Lower lobe of right lung (tissue), 2 donors: ENCODE measurements at regions not wholly inside any gene's neighbourhood (a gene's known extent, or its start where the extent isn't known, plus 50 kb on each side); places are given as distances from the start of the nearest gene placed in this dataset.

Experiments used
- ATAC-seq, 2 donors: fragments of 200-7000 bp; cut with Tn5 transposase; one replicate each; pipeline ENCODE4 v1.9.1; 2020 to 2022; ENCODE audit warnings: mild to moderate bottlenecking in 2 of 2, moderate library complexity in 2 of 2
- DNase-seq: peaks from one replicate; pipeline ENCODE4 v3.0.0-alpha.2; 2020
- H3K27ac ChIP-seq: fragments of 200-600 bp; one replicate; pipeline ENCODE4 v1.8.0; 2022
- H3K27me3 ChIP-seq: fragments of 200-600 bp; one replicate; pipeline ENCODE4 v1.8.0; 2022; ENCODE audit warnings: low read depth
- H3K36me3 ChIP-seq: fragments of 200-600 bp; one replicate; pipeline ENCODE4 v1.8.0; 2022; ENCODE audit warnings: mild to moderate bottlenecking
- H3K4me1 ChIP-seq: fragments of 200-600 bp; one replicate; pipeline ENCODE4 v1.8.0; 2022
- H3K4me3 ChIP-seq: fragments of 200-600 bp; one replicate; pipeline ENCODE4 v1.8.0; 2022; ENCODE audit warnings: mild to moderate bottlenecking
- H3K9me3 ChIP-seq: fragments of 200-600 bp; one replicate; pipeline ENCODE4 v1.8.0; 2022
- intact Hi-C: fragments of 100-400 bp; cut with DNase I; formaldehyde crosslinking; loops from one replicate; pipeline ENCODE4 v1.11.0; 2022
- TF ChIP-seq, protein P1 (sequence below): fragments of 200-600 bp; IDR thresholded peaks from one replicate; pipeline ENCODE4 v1.8.0; 2022; ENCODE audit warnings: antibody characterized with exemption, mild to moderate bottlenecking
- donor health status: DM: no; HTN: yes; CAD: no; lungs with severe emphysema.

DNA sequence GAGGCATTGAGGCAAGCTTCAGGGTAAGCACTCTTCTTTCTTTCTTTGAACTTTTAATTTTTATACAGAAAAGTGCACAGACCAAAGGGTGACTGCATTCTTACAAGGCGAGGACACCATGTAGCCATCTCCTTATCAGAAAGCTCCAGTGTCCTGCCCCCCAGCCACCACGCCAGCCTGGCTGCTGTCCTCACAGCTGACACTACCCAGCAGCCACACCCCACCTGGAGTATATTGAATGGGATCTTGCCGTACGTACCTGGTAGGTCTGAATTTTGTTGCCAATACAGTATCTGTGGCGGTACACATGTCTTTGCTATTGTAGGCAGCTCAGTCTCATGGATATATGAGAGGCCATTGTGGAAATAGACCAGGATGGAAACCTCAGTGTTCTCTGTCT is 284.0 kb upstream of the IRX2 start:
- TF ChIP-seq, protein P1, sequence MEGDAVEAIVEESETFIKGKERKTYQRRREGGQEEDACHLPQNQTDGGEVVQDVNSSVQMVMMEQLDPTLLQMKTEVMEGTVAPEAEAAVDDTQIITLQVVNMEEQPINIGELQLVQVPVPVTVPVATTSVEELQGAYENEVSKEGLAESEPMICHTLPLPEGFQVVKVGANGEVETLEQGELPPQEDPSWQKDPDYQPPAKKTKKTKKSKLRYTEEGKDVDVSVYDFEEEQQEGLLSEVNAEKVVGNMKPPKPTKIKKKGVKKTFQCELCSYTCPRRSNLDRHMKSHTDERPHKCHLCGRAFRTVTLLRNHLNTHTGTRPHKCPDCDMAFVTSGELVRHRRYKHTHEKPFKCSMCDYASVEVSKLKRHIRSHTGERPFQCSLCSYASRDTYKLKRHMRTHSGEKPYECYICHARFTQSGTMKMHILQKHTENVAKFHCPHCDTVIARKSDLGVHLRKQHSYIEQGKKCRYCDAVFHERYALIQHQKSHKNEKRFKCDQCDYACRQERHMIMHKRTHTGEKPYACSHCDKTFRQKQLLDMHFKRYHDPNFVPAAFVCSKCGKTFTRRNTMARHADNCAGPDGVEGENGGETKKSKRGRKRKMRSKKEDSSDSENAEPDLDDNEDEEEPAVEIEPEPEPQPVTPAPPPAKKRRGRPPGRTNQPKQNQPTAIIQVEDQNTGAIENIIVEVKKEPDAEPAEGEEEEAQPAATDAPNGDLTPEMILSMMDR, result no peak
- H3K4me3 ChIP-seq, result no peak overlapping the region
- no peak for ATAC-seq
- H3K4me1 ChIP-seq, result no peaks in the 10 kb centered on the region
- no peak overlapping the region for H3K27ac ChIP-seq
- DNase-seq, result no peak
- no peaks in the 10 kb centered on the region for H3K9me3 ChIP-seq
- no peaks in the 10 kb centered on the region for H3K27me3 ChIP-seq
- H3K36me3 ChIP-seq, result no peaks in the 10 kb centered on the region
- intact Hi-C loops, result no loop called here

- DNase-seq (no peak), ATAC-seq (no peak)
- no peak overlapping the region for H3K27ac ChIP-seq
- H3K36me3 ChIP-seq, result no peaks in the 10 kb centered on the region
- H3K4me1 ChIP-seq, result no peaks in the 10 kb centered on the region
- no peaks in the 10 kb centered on the region for H3K27me3 ChIP-seq
- no peak overlapping the region for H3K4me3 ChIP-seq
- TF ChIP-seq, protein P1, result no peak
- intact Hi-C loops, result no loop called here
- no peaks in the 10 kb centered on the region for H3K9me3 ChIP-seq
Observed at GRCh38 chr5:3034881-3035280, 283.4 kb upstream of the IRX2 start.

DNA sequence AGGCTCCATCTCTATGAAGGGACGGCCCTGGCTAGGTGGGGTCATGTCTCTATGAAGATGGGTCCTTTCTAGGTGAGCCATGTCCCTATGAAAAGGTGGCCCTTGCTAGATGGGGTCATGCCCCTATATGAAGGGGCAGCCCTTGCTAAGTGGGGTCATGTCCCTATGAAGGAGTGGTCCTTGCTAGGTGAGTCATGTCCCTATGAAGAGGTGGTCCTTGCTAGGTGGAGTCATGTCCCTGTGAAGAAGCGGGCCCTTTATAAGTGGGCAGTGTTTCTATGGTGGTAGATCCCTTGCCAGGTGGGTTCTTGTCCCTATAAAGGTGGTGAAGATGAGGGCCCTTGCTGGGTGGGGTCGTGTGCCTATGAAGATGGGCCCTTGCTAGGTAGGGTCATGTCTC is 283.0 kb upstream of the IRX2 start:
- ATAC-seq (no peak), DNase-seq (no peak)
- Histone ChIP-seq H3K36me3 (no peaks in the 10 kb centered on the region), H3K4me3 (no peak overlapping the region), H3K4me1 (no peaks in the 10 kb centered on the region), H3K27ac (no peak overlapping the region), H3K9me3 (no peaks in the 10 kb centered on the region), H3K27me3 (no peaks in the 10 kb centered on the region)
- intact Hi-C loops, result no loop called here
- TF ChIP-seq, protein P1, result no peak

DNA sequence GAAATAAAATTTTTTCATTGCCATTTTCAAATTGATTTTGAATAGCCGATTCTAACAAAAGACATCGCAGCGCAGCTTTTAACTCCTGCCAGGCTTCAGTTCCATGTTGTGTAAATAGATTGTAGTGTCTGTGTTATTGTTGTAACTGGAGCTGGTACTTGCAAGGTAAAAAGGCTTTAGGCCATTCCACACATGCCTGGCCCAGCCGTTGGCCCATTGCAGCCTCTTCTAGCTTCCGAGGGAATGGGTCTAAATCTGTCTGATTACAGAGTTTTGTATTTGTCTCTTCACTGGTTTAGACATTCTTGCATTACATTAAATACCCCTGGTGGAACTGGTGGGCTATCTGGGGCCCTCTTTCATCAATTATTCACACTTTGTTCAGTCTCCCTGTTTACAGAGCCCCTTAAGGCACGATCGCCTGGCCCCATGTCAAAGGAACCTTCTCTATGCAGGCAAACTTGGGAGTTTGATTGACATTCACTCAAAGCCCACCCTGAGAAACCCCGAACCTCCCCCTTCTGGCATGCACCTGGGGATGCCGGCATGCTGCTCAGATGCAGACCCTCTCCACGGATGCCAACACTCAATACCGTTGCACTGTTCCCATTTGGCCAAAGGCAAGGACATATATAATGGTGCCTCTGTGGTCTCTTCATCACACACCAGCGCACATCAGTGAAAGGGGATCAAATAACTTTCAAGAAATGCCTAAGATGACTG is 281.7 kb upstream of the IRX2 start:
- H3K36me3 ChIP-seq, result no peaks in the 10 kb centered on the region
- intact Hi-C loops, result no loop called here
- H3K9me3 ChIP-seq, result no peaks in the 10 kb centered on the region
- no peak overlapping the region for H3K27ac ChIP-seq
- H3K27me3 ChIP-seq, result no peaks in the 10 kb centered on the region
- TF ChIP-seq, protein P1, result no peak
- H3K4me3 ChIP-seq, result no peak overlapping the region
- no peaks in the 10 kb centered on the region for H3K4me1 ChIP-seq
- ATAC-seq, result no peak
- no peak for DNase-seq

DNA sequence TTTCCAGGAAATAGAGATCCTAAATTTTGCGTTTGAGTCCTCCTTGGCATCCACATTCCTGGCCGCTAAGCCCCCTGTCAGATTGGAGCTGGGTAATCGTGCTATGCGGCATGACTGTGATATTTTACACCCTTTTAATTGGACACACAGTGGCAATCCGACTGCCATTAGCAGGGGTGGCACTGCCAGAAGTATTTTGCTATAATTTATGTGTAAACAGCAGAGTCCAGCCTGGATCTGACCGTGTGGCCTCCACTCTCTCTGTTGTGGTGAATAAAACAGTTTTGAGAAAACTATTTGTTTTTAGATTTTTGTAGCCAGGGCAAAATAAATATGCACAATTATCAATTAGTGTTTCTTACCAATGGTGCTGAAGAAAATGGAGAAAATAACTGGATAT is 281.0 kb upstream of the IRX2 start:
- DNase-seq (no peak), ATAC-seq (no peak)
- Histone ChIP-seq H3K27ac (no peak overlapping the region), H3K27me3 (no peaks in the 10 kb centered on the region), H3K4me3 (no peak overlapping the region), H3K9me3 (no peaks in the 10 kb centered on the region), H3K36me3 (no peaks in the 10 kb centered on the region), H3K4me1 (no peaks in the 10 kb centered on the region)
- TF ChIP-seq, protein P1, result no peak
- intact Hi-C loops, result no loop called here
